ENCODE measurements at regions not wholly inside any gene's neighbourhood (a gene's known extent, or its start where the extent isn't known, plus 50 kb on each side); places are given as distances from the start of the nearest gene placed in this dataset.

DNA sequence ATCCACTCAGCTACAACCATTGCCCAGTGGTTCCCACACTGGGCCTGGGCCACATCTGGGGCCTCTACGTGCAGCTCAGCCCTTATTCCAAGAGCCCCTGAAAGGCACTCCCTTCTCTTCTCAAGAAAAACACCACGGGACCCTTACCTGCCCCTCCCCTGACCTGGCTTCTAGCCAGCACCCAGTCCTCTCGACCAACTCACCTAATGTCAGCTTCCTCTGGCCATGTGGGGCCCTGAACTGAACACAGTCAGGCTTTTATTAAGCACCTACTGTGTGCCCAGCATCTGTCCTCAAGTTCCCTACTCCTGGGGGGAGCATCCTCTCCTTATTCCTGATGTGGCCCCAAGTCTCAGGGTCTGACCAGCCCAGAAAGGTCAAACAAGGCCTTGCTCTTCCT is 208.4 kb downstream of the MATN1 start:
- TF ChIP-seq POLR2AphosphoS5 (IDR thresholded peaks at IDR 0.05; ENCODE audit: low read depth, low read length) (no peak), TAF1 (IDR thresholded peaks at IDR 0.05; ENCODE audit: borderline replicate concordance, low read depth, low read length) (no peak), POLR2A (IDR thresholded peaks at IDR 0.05; ENCODE audit: low read depth, low read length) (no peak)
- FAIRE-seq (no peak), DNase-seq (ENCODE audit: insufficient read length) (no peak)

DNA sequence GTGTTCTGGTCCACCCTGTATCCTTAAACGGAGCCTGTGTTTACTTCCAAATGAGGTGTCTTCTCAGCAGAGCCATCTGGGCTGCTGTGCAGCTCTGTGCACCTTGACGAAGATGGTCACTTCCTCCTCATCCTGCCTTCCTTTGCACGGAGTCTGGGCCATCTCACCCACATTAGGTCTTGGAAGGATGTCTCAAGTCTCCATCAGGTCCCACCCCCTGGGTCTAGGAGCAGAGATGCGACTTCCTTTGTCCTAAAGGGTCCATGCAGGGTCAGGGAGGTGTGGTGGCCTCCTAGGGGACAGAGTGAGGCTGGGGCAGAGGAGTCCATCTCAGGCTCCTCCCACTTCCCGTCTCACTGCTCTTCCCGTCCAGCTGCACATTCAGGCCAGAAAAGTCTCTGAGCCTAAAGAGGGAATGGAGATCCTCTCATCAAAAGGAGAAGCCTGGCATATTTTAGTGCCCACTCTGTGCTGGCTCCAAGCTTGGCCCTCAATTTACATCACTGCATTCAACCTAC is 209.2 kb downstream of the MATN1 start:
- TF ChIP-seq POLR2A (IDR thresholded peaks at IDR 0.05; ENCODE audit: low read depth, low read length) (no peak), TAF1 (IDR thresholded peaks at IDR 0.05; ENCODE audit: borderline replicate concordance, low read depth, low read length) (no peak), POLR2AphosphoS5 (IDR thresholded peaks at IDR 0.05; ENCODE audit: low read depth, low read length) (no peak)
- DNase-seq (ENCODE audit: insufficient read length) (no peak), FAIRE-seq (no peak)

DNA sequence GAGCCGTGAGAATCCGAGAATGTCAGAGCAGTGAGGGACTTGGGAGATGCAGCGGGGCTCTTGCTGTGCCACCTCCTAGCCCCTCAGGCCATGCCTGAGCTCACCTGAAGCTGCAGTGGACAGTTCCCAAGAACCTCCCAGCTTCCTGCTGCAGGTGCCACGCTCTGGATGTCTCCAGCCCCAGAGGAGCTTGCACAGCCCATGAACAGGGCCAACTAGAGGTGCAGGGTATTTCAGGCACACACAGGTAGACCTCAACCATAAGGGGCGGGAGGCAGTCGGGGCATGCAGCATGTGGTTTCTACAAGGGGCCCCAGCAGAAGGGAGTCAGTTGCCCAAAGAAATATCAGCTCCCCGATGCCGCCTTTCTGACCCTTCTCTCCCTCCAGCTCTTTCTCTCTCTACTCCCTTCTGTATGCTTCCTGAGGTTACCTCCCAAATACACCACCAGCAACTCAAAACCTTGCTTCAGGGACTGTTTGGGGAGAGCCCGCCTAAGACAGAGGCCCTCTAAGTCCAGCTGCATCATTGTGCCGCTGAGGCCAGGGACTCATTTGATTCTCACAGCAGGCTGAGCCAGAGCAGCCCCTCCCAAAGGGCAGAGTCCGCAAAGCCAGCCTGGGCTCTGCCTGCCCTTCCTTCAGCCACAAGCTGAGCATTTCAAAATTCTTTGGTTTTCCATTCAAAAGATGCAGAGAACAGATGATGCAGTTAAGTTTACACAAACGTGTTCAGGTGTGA is 209.8 kb downstream of the MATN1 start:
- no peak for DNase-seq (ENCODE audit: insufficient read length)
- TF ChIP-seq POLR2A (IDR thresholded peaks at IDR 0.05; ENCODE audit: low read depth, low read length) (no peak), POLR2AphosphoS5 (IDR thresholded peaks at IDR 0.05; ENCODE audit: low read depth, low read length) (no peak), TAF1 (IDR thresholded peaks at IDR 0.05; ENCODE audit: borderline replicate concordance, low read depth, low read length) (no peak)
- no peak for FAIRE-seq

DNA sequence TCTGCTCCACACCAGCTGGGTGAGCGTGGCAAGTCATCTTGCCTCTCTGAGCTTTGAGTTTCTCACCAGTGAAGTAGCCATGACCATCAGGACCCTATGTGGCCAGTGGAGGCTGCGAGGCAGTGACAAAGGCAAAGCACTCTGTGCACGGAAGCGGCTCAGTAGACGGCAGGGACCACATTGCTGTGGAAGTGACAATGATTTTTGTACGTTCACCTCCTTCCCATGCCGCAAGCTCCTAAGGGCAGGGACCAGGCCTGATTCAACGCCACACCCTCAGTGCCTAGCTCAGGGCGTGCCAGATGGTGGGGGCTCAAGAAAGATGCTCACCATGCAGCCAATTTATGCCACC is 210.5 kb downstream of the MATN1 start:
- DNase-seq (ENCODE audit: insufficient read length): no peak
- FAIRE-seq: no peak
- TF ChIP-seq TAF1 (IDR thresholded peaks at IDR 0.05; ENCODE audit: borderline replicate concordance, low read depth, low read length): no peak
- no peak for TF ChIP-seq POLR2AphosphoS5 (IDR thresholded peaks at IDR 0.05; ENCODE audit: low read depth, low read length)
- no peak for TF ChIP-seq POLR2A (IDR thresholded peaks at IDR 0.05; ENCODE audit: low read depth, low read length)

DNA sequence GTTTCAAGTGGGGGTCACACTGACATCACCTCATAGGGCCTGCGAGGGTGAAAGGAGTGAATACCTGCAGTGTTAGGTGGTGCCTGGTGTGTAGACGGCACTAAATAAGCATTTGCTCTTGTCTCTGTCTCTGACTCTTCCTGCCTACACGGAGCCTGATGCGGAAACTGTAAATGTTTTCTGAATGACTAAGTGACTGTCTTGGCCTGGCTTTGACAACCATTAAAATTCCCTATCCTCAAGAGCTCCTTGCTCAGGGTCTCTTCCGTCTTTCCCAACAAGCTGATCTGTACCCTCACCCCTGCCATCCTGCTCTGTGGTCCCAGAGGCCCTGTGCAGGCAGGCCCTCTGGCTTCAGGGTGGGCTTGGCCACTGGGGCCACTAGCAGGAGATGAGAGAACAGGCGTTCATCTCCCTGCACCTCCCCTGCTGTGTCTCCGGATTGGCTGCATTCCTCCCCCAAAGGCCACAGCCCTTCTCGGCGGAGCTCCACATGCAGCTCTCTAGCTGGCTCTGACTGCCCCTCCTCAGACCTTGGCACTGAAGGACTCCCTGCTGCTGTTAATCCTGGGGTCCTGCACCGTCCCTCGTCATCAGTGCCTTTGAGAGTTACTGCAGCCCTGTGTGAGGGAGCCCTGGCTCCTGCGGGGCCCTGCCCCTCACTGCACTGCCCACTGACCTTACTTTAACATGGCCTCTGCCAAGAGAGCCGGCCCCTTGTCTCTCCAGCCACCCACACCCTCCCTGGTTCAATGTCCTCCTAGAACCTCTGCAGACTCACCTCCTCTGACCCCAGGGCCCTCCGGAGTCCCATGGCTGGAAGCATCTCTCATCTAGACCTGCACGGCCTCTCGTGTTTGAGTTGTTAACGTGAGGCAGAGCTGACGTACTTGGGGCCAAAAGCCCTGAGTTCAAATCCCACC is 211.1 kb downstream of the MATN1 start:
- no peak for FAIRE-seq
- no peak for TF ChIP-seq POLR2A (IDR thresholded peaks at IDR 0.05; ENCODE audit: low read depth, low read length)
- no peak for TF ChIP-seq POLR2AphosphoS5 (IDR thresholded peaks at IDR 0.05; ENCODE audit: low read depth, low read length)
- TF ChIP-seq TAF1 (IDR thresholded peaks at IDR 0.05; ENCODE audit: borderline replicate concordance, low read depth, low read length): no peak
- DNase-seq (ENCODE audit: insufficient read length): no peak

DNA sequence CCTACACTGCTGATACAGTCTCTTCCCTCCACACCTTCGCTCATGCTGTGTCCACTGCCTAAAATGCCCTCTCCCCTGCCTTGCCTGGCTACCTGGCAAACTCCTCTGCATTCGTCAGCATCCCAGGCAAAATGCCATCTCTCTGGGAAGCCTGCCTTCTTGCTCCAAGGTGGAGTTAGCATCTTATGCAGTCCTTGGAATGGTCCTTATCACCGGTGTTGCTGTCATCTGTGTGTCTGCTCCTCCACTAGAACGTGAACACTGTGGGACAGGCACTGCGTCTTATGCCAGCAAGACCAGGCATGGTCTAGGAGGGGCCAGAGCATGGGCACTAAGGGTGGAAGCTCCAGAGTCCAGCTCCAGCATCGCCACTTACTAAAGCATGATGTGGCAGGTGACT is 211.8 kb downstream of the MATN1 start:
- FAIRE-seq: no peak
- no peak for DNase-seq (ENCODE audit: insufficient read length)
- no peak for TF ChIP-seq POLR2AphosphoS5 (IDR thresholded peaks at IDR 0.05; ENCODE audit: low read depth, low read length)
- TF ChIP-seq TAF1 (IDR thresholded peaks at IDR 0.05; ENCODE audit: borderline replicate concordance, low read depth, low read length): no peak
- TF ChIP-seq POLR2A (IDR thresholded peaks at IDR 0.05; ENCODE audit: low read depth, low read length): no peak

DNA sequence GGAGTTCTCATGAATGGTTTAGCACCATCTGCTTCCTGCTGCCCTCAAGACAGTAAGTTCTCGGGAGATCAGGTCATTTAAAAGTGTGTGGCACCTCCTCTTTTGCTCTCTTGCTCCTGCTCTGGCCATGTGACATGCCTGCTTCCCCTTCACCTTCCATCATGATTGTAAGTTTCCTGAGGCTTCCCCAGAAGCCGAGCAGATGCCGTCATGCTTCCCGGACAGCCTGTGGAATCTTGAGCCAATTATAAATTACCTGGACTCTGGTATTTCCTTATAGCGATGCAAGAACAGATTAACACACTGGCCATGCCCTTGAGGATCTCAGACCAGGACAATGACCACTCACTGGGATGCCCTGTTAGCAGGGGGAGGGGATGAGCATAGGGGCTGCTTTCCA is 212.3 kb downstream of the MATN1 start:
- no peak for FAIRE-seq
- TF ChIP-seq POLR2AphosphoS5 (IDR thresholded peaks at IDR 0.05; ENCODE audit: low read depth, low read length) (no peak), POLR2A (IDR thresholded peaks at IDR 0.05; ENCODE audit: low read depth, low read length) (no peak), TAF1 (IDR thresholded peaks at IDR 0.05; ENCODE audit: borderline replicate concordance, low read depth, low read length) (no peak)
- DNase-seq (ENCODE audit: insufficient read length): no peak

DNA sequence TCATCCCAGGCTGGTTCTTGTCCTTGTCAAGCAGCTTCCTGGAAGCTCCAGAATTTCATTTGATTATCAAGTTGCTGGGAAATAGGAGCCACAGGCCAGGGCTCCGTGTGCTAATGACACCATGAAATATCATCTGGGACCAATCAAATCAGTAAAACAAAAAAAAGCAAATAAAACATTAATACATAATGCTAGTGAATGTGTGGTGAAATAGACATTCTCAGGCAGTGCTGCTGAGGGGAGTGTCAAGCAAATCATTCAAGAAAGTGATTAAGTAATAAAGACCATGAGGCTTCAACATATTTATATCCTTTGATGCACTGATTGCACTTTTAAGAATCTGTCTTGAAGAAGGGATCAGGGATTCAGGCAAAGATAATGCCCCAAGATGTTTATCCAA is 213.7 kb downstream of the MATN1 start:
- DNase-seq (ENCODE audit: insufficient read length) (no peak), FAIRE-seq (no peak)
- TF ChIP-seq TAF1 (IDR thresholded peaks at IDR 0.05; ENCODE audit: borderline replicate concordance, low read depth, low read length) (no peak), POLR2A (IDR thresholded peaks at IDR 0.05; ENCODE audit: low read depth, low read length) (no peak), POLR2AphosphoS5 (IDR thresholded peaks at IDR 0.05; ENCODE audit: low read depth, low read length) (no peak)

DNA sequence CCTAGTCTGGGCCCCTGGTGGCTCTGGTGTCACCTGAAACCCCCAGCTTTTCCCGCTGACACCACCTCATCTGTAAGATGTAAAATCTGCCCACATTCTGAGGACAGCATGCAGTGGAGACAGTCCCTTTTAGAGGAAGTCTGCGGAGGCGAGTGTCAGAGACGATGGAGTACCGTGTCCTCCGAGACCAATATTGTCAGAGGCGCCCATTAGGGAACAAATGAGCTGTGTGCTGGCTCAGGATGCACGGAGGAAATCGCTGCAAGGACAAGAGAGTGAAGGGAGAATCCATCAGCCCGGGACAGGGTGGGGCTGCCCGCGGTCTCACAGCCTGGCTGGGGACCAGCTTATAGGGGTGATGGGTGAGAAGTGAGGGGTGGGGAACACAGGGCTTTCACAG is 214.8 kb downstream of the MATN1 start:
- TF ChIP-seq POLR2AphosphoS5 (IDR thresholded peaks at IDR 0.05; ENCODE audit: low read depth, low read length) (no peak), POLR2A (IDR thresholded peaks at IDR 0.05; ENCODE audit: low read depth, low read length) (no peak), TAF1 (IDR thresholded peaks at IDR 0.05; ENCODE audit: borderline replicate concordance, low read depth, low read length) (no peak)
- no peak for FAIRE-seq

DNA sequence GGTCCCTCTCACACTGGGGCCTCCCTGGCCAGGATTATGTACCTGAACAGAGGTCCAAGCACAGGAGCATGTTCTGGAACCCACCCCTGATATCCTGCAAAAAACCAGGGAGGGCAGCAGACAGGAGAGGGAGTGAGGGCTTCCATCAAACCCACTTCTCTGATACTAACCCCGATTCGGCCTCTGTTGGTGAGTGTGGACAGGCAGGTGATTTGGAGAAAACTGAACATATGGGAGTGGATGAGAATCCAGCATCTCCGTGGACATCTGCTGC is 215.3 kb downstream of the MATN1 start:
- no peak for TF ChIP-seq TAF1 (IDR thresholded peaks at IDR 0.05; ENCODE audit: borderline replicate concordance, low read depth, low read length)
- TF ChIP-seq POLR2A (IDR thresholded peaks at IDR 0.05; ENCODE audit: low read depth, low read length): no peak
- no peak for TF ChIP-seq POLR2AphosphoS5 (IDR thresholded peaks at IDR 0.05; ENCODE audit: low read depth, low read length)
- FAIRE-seq (no peak), DNase-seq (ENCODE audit: insufficient read length) (no peak)

More for the DNA sequence above, 214.8 kb downstream of the MATN1 start:
- no peak for DNase-seq (ENCODE audit: insufficient read length)

DNA sequence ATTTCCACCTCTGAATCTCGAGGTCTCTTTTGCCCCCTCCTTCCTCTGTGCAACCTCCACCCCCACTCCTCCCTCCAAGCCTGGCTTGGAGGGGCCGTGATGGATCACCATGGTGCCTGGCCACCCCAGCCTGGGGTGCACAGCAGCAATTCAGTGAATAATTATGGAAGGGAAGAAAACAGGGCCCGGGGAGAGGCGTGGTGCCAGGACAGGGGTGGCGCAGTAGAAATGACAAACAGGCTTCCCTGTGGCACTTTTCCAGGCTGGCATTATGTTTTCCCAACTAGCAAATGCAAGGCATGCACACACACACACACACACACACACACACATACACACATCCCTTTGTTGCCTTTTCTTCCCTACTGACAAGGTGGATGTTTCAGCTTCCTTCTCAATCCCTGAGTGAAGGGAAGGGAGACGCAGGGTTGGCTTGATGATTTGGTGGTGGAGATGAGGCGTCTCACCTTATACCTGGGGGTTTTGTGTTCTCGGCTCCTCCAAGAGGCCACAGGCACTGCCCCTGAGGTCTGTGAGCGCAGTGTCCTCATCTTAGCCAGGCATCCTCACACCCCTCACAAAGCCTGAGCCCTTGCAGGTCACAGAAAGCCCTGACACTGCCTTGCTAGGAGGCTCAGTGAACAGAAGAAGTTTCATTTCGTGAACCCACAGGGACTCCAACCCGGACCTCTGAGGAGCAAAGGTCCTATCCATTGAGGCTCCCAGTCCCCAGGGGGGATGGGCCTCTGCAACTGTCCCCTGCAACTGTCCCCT is 215.8 kb downstream of the MATN1 start:
- no peak for FAIRE-seq
- TF ChIP-seq POLR2AphosphoS5 (IDR thresholded peaks at IDR 0.05; ENCODE audit: low read depth, low read length): no peak
- TF ChIP-seq TAF1 (IDR thresholded peaks at IDR 0.05; ENCODE audit: borderline replicate concordance, low read depth, low read length): no peak
- TF ChIP-seq POLR2A (IDR thresholded peaks at IDR 0.05; ENCODE audit: low read depth, low read length): no peak
- DNase-seq (ENCODE audit: insufficient read length): no peak
